ENCODE measurements at regions not wholly inside any gene's neighbourhood (a gene's known extent, or its start where the extent isn't known, plus 50 kb on each side); places are given as distances from the start of the nearest gene placed in this dataset.

DNA sequence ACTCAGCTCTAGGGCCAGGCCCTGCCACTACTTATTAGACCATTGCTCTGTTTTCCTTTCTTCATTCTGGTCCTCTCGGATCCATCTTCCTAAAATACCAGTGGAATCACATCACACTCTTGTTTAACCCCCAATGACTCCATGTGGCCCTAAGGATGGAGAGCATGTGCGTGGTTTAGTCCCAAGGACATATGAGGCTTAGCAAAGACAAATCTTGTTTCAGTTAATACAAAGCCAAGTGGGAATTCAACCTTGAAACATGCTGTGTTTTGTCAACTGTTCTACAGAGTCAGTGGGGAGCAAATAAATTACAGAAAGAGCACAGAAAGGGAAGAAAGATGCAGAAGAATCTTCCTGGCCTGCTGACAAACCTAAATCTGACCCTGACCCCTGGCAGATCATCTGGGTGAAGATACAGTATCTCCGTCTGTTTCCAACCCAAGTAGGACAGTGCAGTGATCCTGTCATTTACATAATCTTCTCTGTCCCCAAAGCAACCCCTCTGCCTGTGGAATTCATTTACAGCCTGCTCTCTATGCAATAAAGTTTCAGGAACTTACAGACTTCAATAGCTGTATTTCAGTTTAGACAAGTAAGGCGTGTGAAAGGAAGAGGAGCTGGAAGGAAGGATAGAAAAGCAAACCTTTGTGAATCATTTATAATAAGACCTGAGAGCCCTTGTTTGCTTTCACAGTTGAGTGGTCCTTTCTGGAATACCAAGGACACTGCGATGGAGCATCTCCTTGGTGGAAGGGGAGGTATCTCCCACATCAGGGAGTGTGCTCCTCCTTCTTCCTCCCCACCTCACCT is 144.0 kb downstream of the THBS2 start:
- TF ChIP-seq, protein P1, sequence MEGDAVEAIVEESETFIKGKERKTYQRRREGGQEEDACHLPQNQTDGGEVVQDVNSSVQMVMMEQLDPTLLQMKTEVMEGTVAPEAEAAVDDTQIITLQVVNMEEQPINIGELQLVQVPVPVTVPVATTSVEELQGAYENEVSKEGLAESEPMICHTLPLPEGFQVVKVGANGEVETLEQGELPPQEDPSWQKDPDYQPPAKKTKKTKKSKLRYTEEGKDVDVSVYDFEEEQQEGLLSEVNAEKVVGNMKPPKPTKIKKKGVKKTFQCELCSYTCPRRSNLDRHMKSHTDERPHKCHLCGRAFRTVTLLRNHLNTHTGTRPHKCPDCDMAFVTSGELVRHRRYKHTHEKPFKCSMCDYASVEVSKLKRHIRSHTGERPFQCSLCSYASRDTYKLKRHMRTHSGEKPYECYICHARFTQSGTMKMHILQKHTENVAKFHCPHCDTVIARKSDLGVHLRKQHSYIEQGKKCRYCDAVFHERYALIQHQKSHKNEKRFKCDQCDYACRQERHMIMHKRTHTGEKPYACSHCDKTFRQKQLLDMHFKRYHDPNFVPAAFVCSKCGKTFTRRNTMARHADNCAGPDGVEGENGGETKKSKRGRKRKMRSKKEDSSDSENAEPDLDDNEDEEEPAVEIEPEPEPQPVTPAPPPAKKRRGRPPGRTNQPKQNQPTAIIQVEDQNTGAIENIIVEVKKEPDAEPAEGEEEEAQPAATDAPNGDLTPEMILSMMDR (IDR thresholded peaks at IDR 0.05; ENCODE audit: insufficient read depth, low read length, missing control alignments) = no peak
- no peak for DNase-seq (ENCODE audit: low read depth, low spot score)
- CTCF ChIA-PET = no interaction called here
- no peak overlapping the region for H3K4me3 ChIP-seq (ENCODE audit: low read depth, low read length)
- POLR2A ChIA-PET = no interaction called here

DNA sequence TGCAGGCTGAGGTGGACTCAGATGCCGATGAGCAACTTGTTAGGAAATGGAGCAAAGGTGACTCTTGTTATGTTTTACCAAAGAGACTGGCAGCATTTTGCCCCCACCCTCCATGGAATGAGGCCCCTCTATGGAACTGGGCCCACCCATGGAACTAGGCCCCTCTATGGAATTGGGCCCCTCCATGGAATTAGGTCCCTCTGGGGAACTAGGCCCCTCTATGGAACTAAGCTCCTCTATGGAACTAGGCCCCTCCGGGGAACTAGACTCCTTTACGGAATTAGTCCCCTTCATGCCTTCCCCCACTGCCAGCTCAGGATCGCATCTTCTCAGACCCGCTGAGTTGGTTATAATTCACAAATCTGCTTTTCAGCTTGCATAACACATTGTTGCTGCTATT is 144.9 kb downstream of the THBS2 start:
- ChIA-PET CTCF (no interaction called here), POLR2A (no interaction called here)
- no peak overlapping the region for H3K4me3 ChIP-seq (ENCODE audit: low read depth, low read length)
- TF ChIP-seq, protein P1 (IDR thresholded peaks at IDR 0.05; ENCODE audit: insufficient read depth, low read length, missing control alignments) = no peak
- no peak for DNase-seq (ENCODE audit: low read depth, low spot score)

DNA sequence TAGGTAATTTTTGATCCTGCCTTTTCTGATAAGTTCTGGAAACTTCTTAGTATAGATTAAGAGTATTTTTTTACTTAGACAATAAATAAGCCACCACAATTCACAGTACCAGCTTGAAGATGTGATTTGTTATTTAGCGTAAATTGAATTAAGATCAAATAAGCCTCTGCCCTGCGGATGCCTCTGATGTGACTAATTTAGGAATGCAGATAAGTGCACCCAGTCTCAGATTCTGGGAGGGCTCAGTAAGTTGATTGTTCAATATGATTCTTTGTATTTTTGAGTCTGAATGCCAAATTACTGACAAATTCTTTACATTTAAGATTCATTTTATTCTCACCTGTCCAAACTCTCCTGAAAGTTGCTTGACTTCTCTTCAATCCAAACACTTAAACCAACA is 147.5 kb downstream of the THBS2 start:
- POLR2A ChIA-PET = no interaction called here
- CTCF ChIA-PET = interaction anchor here (1.0 kb wide), 1 partner anchor 9 kb away, joined by 3 read pairs; no protein-coding TSS in a partner anchor
- TF ChIP-seq, protein P1 (IDR thresholded peaks at IDR 0.05; ENCODE audit: insufficient read depth, low read length, missing control alignments) = no peak
- no peak for DNase-seq (ENCODE audit: low read depth, low spot score)
- H3K4me3 ChIP-seq (ENCODE audit: low read depth, low read length) = no peak overlapping the region

DNA sequence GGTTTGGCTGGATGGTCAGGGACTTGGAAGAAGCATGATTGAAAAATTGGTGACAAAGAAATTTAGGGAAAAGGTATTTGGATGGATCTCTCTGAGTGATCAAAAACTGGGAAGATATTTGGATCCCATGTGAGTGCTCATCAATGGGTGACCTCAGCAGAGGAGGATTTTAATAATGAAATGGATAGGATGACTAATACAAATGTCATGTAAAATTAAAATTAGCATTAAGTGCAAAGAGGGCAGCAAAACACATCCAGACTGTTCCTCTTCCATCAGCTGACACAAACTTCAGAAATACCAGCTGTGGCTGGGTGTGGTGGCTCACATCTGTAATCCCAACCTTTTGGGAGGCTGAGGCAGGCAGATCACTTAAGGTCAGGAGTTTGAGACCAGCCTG is 151.7 kb downstream of the THBS2 start:
- DNase-seq (ENCODE audit: low read depth, low spot score) = no peak
- CTCF ChIA-PET = interaction anchor here (1.2 kb wide), 1 partner anchor 9 kb away, joined by 3 read pairs; no protein-coding TSS in a partner anchor
- POLR2A ChIA-PET = no interaction called here
- TF ChIP-seq, protein P1 (IDR thresholded peaks at IDR 0.05; ENCODE audit: insufficient read depth, low read length, missing control alignments) = no peak
- no peak overlapping the region for H3K4me3 ChIP-seq (ENCODE audit: low read depth, low read length)

DNA sequence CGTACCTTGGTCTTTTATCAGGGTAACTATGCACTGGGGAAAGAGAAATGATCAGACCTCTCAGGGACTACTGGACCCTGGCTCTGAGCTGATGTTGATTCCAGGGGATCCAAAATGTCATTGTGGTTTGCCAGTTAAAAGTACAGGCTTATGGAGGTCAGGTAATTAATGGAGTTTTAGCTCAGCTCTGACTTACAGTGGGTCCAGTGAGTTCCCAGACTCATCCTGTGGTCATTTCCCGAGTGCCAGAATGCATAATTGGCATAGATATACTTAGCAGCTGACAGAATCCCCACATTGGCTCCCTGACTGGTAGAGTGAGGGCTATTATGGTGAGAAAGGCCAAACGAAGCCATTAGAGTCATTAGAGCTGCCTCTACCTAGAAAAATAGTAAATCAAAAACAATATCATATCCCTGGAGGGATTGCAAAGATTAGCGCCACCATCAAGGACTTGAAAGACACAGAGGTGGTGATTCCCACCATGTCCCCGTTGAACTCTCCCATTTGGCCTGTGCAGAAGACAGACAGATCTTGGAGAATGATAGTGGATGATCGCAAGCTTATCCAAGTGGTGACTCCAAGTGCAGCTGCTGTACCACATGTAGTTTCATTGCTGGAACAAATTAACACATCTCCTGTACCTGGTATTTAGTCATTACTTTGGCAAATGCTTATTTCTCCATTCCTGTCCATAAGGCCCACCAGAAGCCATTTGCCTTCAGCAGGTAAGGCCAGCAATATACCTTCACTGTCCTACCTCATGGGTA is 152.4 kb downstream of the THBS2 start:
- DNase-seq (ENCODE audit: low read depth, low spot score) = no peak
- TF ChIP-seq, protein P1 (IDR thresholded peaks at IDR 0.05; ENCODE audit: insufficient read depth, low read length, missing control alignments) = no peak
- POLR2A ChIA-PET = no interaction called here
- H3K4me3 ChIP-seq (ENCODE audit: low read depth, low read length) = no peak overlapping the region
- CTCF ChIA-PET = interaction anchor here (1.2 to 2.3 kb wide), 2 partner anchors 8 to 144 kb away, joined by 3 to 9 read pairs; no protein-coding TSS in a partner anchor

All from AG04449 (cell line).